Stomach (tissue), 4 donors: ENCODE measurements at regions not wholly inside any gene's neighbourhood (a gene's known extent, or its start where the extent isn't known, plus 50 kb on each side); places are given as distances from the start of the nearest gene placed in this dataset.

Experiments
- EP300 ChIP-seq: sonication (generic); formaldehyde crosslinking; IDR thresholded peaks from one replicate; pipeline ENCODE4 v1.6.1; 2017; ENCODE audit warnings: antibody characterized with exemption
- POLR2A ChIP-seq, 4 donors: fragments of 450-650 bp; IDR thresholded peaks; one replicate each; pipeline ENCODE4 v1.6.1; 2016; ENCODE audit warnings: antibody characterized with exemption in 4 of 4, control low read depth in 2 of 4, mild to moderate bottlenecking in 1 of 4, moderate library complexity in 1 of 4
- POLR2AphosphoS5 ChIP-seq, 3 donors: sonication (generic); formaldehyde crosslinking; IDR thresholded peaks; one replicate each; pipeline ENCODE4 v1.6.1; 2016; ENCODE audit warnings: antibody characterized with exemption in 3 of 3
- TF ChIP-seq, protein P1 (sequence below), 7 experiments: fragments of 450-650 bp in 4 of 7; fragments of 200-600 bp in 3 of 7; sonication (generic) in 3 of 7; IDR thresholded peaks; one replicate each; pipeline ENCODE4 v1.5.1; 2016 to 2019; ENCODE audit warnings: antibody characterized with exemption in 7 of 7, control low read depth in 2 of 7, mild to moderate bottlenecking in 1 of 7

DNA sequence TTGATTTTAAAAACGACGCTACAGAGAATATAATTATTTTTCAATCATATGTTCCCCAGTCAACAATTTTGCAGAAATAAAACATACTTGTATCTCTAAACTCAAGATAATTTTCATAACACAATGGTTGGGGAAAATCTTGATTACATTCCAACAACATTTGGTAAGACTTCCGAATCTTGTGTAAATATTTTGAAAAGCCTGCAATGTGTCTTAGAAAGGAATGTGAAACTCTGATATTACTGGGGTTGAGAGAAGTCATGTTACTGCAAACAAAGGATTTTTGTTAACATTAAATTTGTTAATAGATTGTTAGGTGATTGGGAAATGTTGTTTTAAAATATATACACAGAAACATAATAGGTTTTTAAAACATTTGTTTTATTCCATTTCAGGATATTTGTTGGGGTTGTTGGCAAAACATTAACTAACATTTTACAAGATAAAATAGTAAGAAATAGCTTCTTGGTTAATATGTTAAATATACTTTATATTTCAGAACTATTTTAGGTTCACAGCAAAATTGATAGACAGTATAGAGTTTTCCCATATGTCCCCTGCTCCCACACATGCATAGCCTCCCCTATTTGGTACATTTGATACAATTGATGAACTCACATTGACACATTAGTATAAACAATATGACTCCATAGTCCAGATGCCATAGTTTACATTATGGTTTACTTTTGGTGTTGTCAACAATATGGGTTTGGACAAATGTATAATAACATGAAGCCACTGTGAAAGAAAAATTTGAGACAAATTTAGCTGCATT, 218.6 kb upstream of the FAM47A start:
- TF ChIP-seq, protein P1, sequence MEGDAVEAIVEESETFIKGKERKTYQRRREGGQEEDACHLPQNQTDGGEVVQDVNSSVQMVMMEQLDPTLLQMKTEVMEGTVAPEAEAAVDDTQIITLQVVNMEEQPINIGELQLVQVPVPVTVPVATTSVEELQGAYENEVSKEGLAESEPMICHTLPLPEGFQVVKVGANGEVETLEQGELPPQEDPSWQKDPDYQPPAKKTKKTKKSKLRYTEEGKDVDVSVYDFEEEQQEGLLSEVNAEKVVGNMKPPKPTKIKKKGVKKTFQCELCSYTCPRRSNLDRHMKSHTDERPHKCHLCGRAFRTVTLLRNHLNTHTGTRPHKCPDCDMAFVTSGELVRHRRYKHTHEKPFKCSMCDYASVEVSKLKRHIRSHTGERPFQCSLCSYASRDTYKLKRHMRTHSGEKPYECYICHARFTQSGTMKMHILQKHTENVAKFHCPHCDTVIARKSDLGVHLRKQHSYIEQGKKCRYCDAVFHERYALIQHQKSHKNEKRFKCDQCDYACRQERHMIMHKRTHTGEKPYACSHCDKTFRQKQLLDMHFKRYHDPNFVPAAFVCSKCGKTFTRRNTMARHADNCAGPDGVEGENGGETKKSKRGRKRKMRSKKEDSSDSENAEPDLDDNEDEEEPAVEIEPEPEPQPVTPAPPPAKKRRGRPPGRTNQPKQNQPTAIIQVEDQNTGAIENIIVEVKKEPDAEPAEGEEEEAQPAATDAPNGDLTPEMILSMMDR (IDR thresholded peaks at IDR 0.05) = no peak
- TF ChIP-seq POLR2AphosphoS5 (IDR thresholded peaks at IDR 0.05) = no peak
- no peak for TF ChIP-seq POLR2A (IDR thresholded peaks at IDR 0.05)
- TF ChIP-seq EP300 = no peak
